ENCODE measurements at regions not wholly inside any gene's neighbourhood (a gene's known extent, or its start where the extent isn't known, plus 50 kb on each side); places are given as distances from the start of the nearest gene placed in this dataset.

DNA sequence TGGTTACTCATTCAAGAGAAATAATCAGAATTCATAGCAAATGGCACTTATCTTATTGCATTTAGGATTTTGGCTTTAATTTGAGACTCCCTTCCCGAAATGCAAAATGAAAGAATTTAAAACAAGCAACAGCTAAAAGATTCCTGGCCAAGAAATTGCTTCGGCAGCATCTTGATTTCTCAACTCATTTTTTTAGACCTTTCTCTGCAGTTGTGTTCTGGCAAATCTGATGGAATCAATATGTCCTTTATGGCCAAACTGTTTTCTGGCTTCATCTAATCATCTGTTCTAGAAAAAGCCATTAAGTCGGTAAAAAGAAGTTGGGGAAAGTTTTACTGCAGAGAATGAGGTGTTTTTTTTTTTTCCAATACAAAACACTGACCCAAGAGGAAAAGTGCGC lies 172.1 kb downstream of the SLC16A9 start:
- Mint-ChIP-seq H3K27ac (no peak overlapping the region), H3K36me3 (ENCODE audit: low read depth) (no peaks in the 10 kb centered on the region; the same call in 1 of the 2 replicates), H3K4me1 (ENCODE audit: low read depth) (no peaks in the 10 kb centered on the region), H3K4me3 (no peak overlapping the region), H3K9me3 (peaks cover 13% of the 10 kb centered on the region), H3K27me3 (ENCODE audit: insufficient read depth) (no peaks in the 10 kb centered on the region)
- TF ChIP-seq CTCF (IDR thresholded peaks at IDR 0.05): no peak
- DNase-seq: no peak

GRCh38 chr10:59536167-59537014 lies 173.3 kb downstream of the SLC16A9 start:
- Mint-ChIP-seq H3K27me3 (ENCODE audit: insufficient read depth) (no peaks in the 10 kb centered on the region), H3K27ac (no peak overlapping the region), H3K4me3 (no peak overlapping the region), H3K9me3 (peaks cover 18% of the 10 kb centered on the region), H3K4me1 (ENCODE audit: low read depth) (no peaks in the 10 kb centered on the region), H3K36me3 (ENCODE audit: low read depth) (no peaks in the 10 kb centered on the region; the same call in 1 of the 2 replicates)
- no peak for DNase-seq
- no peak for TF ChIP-seq CTCF (IDR thresholded peaks at IDR 0.05)

GRCh38 chr10:59524348-59524747 lies 162.0 kb upstream of the FAM13C start:
- no peaks in the 10 kb centered on the region for H3K4me1 Mint-ChIP-seq (ENCODE audit: low read depth)
- TF ChIP-seq CTCF (IDR thresholded peaks at IDR 0.05): no peak
- H3K9me3 Mint-ChIP-seq: peaks cover 22% of the 10 kb centered on the region
- H3K27ac Mint-ChIP-seq: no peak overlapping the region
- H3K27me3 Mint-ChIP-seq (ENCODE audit: insufficient read depth): no peaks in the 10 kb centered on the region
- DNase-seq: no peak
- H3K4me3 Mint-ChIP-seq: no peak overlapping the region
- H3K36me3 Mint-ChIP-seq (ENCODE audit: low read depth): no peaks in the 10 kb centered on the region

GRCh38 chr10:59523851-59524250 lies 161.5 kb upstream of the FAM13C start:
- no peaks in the 10 kb centered on the region for H3K36me3 Mint-ChIP-seq (ENCODE audit: low read depth)
- DNase-seq: no peak
- peaks cover 18% of the 10 kb centered on the region for H3K9me3 Mint-ChIP-seq
- no peaks in the 10 kb centered on the region for H3K4me1 Mint-ChIP-seq (ENCODE audit: low read depth)
- no peak for TF ChIP-seq CTCF (IDR thresholded peaks at IDR 0.05)
- no peak overlapping the region for H3K27ac Mint-ChIP-seq
- H3K4me3 Mint-ChIP-seq: no peak overlapping the region
- H3K27me3 Mint-ChIP-seq (ENCODE audit: insufficient read depth): no peaks in the 10 kb centered on the region

GRCh38 chr10:59517996-59518395 lies 155.6 kb upstream of the FAM13C start:
- Mint-ChIP-seq H3K4me3 (no peak overlapping the region), H3K4me1 (ENCODE audit: low read depth) (no peaks in the 10 kb centered on the region), H3K36me3 (ENCODE audit: low read depth) (no peaks in the 10 kb centered on the region), H3K27me3 (ENCODE audit: insufficient read depth) (peaks cover 2% of the 10 kb centered on the region; the same call in 1 of the 2 replicates), H3K27ac (no peak overlapping the region), H3K9me3 (peaks cover 8% of the 10 kb centered on the region)
- TF ChIP-seq CTCF (IDR thresholded peaks at IDR 0.05): no peak
- no peak for DNase-seq
